ENCODE measurements at regions not wholly inside any gene's neighbourhood (a gene's known extent, or its start where the extent isn't known, plus 50 kb on each side); places are given as distances from the start of the nearest gene placed in this dataset.

DNA sequence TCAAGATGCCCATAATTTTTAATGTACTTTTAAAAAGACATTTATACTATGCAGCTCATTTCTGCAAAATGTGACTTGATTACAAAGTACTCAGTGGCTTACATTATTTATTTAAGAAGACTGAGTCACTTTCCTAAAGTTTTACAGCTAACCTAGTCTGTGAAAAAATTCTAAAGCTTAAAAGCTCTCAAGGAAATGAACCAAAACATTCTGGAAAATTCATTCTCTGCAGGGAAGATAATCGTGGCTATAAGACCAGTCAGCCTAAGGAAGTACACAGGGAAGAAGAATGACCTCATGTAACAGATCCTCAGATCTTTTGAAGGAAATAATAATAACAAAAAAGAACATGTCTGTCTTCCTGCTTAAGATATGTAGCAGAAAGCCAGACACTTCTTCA lies 232.1 kb upstream of the STK17B start:
- no peak for DNase-seq

DNA sequence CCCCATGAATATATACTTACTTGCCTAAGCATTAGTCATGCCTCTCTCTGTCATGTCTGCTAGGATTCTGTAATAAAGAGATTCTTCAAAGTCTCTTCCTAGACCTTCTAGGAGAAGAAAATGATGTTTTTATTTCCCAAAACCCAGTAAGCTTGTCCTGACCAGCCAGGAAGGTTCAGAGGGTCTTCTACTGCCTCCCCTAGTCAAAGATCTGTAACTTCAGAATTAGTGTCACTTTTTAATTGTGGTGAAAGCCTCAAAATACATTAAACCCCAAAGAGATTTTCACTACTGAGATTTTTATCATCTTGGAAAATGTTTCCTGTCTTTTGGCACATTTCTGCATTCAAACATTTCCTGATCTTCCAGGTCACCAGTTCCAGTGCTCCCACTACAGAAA lies 232.9 kb upstream of the STK17B start:
- no peak for DNase-seq

DNA sequence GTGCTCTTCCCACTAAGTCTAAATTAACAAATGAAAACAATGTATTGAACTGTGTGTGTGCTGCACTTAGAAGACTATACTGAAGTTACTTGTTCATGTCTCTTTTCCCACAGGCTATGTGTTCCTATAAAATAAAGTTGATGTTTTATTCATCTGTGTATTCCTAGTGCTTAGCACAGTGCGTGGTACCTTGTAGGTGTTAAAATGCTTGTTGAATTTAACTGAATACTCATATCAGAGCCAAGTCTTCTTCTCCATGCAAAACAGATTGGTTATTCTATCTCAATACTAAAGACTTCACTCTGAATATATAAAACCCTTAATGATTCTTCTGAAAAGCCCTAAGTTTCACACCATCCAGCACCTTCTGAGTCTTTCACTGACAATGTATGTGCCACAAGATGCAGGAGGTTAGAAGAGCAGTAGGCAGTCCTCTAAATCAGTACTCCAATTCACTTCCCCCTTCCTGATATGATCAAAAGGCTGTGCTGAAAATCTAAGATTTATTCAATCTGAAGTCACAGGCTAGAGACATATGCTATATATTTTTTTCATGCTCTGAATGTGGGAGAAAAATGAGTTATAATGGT lies 231.7 kb upstream of the CCDC150 start:
- no peak for DNase-seq

DNA sequence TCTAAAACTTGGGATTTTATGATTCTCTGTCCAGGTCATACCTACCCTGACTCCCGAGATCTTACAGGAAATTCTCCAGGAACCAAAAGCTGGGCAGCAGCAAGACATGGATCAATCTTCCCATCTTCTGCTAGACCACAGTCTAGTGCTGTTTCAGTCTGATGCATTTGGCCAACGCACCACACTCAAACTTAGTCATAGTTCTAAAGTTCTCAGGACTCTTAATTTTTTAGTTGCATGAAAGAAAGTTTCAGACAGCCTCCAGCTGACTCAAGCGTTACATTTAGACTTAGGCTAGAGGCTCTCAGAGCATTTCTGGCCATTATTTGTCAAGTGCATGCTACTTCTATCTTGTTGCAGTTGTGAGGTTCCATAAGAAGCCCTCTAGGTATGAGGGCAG lies 230.1 kb upstream of the CCDC150 start:
- DNase-seq = no peak

DNA sequence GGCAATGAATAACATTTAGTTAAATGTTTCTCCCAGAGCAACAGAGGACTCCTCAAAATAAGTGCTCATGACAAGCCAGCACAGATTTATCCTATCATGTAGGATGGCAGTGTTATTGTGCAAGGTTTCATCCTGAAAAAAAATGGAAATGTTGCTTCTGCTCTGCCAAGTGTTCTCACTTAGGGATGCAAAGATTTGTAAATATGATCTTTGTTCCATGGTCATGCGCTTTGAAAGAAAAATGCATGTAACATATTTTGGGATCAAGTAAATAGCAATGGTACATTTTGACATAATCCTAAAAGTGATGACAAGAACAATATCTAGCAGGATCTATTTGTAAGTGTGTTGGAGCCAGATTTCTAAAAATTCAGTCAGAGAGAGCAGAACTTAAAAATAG lies 229.5 kb upstream of the CCDC150 start:
- no peak for DNase-seq

DNA sequence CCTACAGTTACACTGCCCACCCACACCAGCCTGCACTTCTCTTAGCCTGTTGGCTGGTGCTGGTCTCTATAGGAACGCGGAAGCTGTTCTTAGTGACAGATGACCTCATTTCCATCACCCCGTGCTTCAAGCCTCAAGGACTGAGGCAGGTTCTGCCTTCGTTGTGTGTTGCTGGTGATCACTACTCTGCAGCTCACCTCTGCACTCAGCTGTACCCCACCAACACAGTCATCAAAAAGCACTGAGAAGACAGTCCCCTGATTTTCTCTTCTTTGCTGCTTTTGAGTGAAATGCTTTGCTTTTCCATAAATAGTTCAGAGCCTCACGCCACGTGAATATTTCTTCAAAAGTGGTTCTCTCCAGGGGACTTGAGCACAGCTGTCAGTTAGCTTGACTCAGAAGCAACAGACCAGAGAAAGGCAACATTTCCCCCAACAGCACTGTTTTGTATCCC lies 225.7 kb upstream of the CCDC150 start:
- no peak for DNase-seq

DNA sequence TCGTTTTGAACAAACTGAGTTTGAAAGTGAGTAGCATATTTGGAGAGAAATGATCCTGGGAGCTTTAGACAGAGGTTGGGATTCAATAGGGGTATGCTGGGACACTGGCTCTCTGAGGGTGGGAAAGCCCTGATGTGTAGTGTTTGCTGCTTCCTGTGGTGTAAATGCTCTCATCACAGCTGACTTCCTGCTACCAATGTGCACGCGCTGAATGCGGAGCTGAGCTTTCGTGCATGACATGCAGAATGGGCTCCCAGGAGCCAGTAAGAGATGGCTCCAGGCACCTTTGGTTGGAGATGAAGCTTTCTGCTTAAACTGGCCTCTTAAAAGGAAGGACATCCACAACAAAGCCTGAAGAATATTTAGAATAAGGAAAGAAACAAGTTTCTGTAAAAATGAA lies 224.1 kb upstream of the CCDC150 start:
- DNase-seq = no peak

DNA sequence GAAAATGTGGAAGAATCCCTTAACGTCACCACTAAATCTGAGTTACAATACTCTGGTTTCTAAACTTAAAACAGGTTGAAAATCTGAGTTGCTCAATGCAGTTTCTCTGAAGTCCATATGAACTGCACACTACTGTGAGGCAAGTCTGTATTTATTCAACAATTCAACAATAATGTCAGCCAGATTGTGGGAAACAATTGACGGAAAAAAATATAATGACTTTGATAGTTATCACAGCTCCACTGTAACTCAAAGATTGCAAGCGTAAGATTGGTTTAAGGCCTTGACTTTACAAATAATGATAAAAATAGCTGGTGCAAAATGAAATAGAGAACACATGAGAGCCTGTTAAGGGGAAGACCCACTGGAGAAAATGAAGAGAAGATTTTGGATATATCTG lies 219.4 kb upstream of the CCDC150 start:
- no peak for DNase-seq

DNA sequence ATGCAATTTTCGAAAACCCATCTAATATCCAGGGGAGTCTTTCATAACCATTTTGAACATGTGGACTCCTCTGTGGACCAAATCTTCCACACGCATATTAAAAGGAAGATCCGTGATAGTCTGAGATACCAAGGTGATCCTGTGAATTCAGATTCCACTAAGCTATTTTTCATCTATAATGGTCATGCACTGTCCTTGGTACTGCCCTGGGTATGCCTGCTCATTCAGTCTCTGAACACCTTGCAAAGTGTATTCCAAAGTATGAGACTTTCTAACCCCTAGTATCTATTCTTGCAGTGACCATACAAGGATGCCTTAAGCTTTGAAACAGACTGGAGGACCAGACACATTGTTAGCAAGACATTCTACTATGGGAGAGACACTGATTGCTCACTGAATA lies 217.6 kb upstream of the CCDC150 start:
- no peak for DNase-seq

DNA sequence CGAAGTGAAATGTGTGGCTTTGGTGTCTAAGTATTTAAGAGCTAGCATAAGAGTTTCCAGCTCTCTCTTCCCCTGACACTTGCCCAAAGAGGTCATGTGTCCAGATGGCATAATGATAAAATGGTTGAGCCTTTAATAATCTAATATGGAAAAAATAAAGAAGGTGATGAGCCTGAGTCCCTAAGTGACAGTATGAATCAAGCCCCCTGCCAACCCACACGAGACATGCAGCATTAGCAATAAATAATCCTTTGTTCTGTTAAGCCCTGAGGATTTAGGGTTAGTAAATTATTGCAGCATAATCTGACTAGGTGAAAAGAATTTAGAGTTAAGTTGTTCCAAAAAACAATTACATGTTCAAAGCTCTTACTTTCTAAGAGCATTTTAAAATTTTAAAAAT lies 217.2 kb upstream of the CCDC150 start:
- DNase-seq = no peak

DNA sequence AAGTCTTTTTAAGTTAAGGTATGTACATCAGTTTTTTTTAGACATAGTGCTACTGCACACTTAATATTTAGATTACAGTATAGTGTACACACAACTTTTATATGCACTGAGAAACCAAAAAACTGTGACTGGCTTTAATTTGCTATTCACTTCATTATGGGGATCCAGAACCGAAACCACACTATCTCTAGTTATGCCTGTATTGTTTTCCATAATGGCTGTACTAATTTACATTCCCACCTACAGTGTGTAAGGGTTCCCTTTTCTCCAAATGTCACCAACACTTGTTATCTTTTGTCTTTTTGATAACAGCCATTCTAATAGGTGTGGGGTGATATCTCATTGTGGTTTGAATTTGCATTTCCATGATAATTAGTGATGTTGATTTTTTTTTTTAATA lies 213.4 kb upstream of the CCDC150 start:
- DNase-seq = no peak

DNA sequence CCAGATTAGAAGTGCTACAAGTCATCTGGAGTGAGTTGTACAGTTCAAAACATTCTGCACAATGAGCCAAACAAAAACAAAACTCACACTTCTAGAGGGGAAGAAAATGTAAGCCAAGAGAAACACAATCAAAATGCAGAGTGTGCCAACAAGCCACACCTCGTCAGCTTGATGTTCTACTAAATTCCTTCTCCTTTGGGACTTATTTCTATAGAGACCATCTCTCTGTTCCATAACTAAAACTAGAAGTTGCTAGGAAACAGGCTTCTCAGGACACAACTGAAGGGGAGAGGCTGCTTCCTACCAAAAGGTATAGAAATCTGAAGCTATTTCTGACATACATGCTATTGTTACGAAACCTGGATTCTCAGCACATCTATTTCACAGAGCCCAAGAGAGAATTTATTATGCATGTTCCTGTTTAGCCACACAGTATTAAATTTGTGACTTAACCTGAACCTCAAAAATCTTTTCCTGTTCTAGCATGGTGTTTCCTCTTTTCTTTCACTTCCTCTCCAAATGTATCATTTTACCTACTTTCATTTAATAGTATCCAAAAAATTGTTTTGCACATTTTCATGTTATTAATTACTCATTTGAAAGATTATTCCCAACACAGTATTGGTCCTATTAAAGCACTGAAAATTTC lies 211.4 kb upstream of the CCDC150 start:
- no peak for DNase-seq

DNA sequence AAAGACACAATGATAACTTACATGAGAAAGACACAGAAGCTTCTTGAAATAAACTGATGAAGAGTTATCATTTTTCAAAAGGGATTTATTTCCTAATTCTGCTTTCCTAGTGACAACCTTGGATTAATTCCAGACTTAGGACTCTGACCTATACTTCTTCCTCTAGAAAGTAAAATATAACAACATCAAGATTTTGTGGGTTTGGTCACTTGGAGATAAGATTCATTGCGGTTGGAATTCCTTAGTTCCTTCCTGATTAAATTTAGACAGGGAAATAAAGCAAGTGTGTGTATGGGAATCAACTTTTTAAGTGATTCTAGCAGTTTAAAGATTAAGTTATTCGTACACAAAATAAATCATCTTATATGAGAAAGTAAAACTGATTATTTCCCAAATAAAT lies 208.4 kb upstream of the CCDC150 start:
- no peak for DNase-seq

DNA sequence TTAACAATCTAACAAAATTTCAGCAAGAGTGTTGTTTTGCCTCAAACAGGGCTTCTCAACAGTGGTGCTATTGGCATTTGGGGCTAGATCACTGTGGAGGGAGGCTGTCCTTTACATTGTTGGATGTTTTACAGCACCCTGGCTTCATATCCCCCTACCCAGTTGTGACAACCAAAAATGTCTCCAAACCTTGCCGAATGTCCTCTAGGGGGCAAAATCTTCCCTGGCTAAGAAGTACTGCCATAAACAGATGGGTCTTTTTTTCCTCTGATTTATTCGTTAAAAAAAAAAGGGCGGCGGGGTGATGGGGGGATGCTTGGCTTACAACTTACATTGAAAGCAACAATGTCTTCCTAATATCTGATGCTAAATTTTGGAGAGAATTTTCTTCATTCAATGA lies 207.6 kb upstream of the CCDC150 start:
- DNase-seq = no peak

DNA sequence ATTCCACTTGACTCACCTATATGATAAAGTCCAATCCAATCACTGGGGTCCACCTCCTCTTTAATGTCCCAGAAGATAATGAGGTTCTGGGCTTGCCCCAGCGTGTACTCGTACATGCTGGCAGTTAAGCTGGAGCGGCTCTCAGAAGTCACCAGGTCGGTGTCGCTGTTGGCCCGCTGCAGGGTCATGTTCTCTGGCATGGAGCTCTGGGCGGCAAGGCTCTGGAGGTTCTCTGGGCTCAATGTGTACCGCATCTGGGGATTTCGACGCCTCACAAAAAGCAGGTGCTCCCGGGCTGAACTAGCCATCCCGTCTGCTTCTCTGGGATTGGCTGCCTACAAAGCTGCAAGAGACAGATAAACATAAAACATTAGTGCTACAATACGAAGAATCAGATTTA lies 206.4 kb upstream of the CCDC150 start:
- no peak for DNase-seq

DNA sequence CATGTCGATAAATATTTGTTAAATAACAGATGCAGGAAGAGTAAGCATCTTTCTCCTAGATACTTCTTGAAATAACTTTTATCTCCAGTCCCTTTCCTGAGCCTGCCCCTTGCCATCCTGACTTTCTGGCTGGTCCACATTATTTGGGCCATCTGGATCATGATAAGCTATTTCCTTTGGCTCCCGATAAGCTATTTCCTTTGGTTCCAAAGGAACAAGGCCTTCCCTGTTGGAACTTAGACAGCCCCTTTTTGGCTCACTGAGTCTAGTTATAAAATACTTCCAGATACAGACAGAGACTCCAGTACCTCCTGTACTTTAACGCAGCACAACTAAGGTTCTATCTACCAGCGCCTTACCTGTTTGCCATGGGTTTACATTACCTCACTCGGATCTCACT lies 205.3 kb upstream of the CCDC150 start:
- no peak for DNase-seq

DNA sequence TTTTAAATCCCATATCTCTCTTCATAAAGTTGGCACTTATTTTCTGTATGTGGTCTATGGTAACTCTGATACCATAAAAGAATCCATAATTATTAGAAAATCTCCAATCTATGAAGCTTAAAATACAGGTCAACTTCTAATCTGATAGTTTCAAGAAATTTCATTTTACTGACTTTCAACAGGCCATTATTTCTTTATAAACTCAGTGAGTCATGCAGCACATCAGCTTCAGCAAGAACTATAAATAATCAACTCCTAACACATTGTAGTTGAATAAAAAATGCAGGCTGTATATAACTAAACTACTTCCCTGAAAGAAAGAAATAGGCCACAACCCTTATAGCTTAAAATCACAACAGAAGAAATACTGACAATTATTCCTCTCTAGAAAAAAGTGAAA lies 204.3 kb upstream of the CCDC150 start:
- DNase-seq = no peak

DNA sequence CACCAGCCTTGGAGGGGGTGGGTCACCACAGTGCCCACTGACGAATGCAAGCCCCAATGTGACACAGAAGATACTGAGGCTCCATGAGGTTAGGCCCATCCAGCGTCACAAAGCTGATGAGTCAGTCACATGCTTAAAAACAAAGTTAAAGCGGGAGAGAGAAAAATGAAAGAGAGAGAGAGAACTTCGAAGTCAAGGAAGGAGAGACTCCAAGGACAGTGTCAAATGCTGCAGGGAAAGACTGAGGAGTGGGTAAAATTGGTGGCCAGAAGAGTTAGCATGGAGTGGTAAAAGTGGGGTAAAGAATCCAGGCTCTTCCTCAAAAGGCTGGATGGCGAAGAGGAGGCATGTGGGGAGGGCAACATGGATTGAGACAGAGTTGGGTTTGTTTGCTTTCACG lies 201.9 kb upstream of the CCDC150 start:
- no peak for DNase-seq

DNA sequence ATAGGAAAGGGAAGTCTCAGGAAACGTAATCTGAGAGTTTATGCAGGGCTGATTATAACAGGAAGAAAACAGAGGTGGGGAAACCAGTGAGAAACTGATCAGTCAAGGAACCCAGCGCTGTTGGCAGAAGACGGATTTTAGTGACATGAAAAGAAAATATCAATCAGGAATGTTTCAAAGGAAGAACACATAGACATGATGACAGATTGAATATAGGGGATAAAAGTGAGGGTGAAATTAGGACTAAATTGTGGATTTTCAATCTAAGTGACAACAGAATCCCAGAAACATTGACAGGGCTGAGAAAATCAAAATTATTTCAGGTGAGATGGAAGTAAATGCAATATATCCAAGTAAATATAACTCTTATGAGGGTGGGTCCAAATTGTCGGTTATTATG lies 199.8 kb upstream of the CCDC150 start:
- DNase-seq = no peak

DNA sequence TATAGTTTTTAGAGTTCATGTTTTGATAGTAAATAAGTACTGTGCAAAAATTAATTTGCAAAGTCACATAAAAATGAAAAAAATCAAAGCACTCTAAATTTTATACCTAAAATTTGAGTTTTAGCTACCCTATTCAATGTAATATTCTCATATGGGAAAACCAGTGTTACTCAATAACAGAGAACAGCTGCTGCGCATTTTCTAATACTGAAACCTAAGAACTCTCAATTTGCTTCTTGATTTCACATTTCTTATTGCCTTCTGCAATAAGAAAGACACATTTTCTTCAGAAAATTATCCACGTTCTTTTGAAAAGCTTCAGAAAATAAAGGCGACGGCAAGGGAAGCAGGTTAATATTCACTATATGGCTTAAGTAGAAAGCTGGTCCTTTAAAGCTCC lies 199.1 kb upstream of the CCDC150 start:
- no peak for DNase-seq

DNA sequence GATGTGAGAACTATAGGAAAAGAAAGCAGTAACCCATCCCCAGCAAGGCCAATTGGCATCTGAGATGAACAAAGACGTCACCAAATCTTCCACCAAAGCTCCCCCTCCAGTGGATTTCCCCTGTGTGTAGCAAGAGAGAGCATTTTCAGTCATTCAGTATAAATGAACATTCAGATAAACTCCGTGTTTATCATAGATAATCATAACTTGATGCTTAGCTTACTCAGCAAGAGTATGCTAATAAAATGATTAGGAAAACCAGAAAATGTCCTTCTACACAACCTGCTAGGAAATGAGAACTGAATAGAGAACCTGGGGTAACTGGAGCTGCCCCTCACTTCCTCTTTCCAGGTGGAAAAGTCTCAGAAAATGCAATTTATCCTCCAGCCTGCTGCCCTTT lies 198.0 kb upstream of the CCDC150 start:
- no peak for DNase-seq

DNA sequence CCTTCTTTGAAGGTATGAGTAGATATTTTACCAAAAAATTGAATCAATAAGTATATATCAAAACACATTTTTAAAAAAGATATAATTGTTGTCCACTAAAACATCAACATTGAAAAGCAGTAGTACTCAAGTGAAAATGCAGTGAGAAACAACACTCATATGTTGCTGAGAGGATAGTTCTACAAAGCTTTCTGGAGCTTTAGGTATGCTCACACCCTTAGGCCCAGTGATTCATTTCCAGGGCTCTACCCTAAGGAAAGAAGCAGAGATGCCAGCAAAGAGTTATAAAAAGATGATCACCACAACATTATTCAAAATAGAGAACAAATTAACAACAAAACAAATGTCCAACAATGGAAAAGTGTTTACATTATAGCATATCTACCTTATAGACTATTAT lies 197.3 kb upstream of the CCDC150 start:
- no peak for DNase-seq

DNA sequence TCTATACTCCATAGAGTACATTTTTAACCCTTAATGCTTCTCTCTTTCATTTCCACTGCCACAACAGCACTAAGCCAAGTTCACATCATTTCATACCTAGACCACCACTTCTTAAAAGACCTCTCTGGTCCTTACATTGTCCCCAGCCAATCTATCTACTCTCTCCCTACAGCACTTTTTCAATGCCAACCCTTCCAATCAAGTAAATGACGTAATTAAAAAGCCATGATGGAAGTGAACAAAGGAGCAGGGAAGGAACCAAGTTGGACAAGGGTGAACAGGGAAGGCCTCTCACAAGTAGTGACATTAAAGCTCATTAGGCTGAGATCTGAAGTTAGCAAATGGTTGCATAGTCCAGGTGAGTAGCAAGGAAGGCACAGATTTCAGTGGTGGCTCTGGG lies 195.1 kb upstream of the CCDC150 start:
- no peak for DNase-seq

DNA sequence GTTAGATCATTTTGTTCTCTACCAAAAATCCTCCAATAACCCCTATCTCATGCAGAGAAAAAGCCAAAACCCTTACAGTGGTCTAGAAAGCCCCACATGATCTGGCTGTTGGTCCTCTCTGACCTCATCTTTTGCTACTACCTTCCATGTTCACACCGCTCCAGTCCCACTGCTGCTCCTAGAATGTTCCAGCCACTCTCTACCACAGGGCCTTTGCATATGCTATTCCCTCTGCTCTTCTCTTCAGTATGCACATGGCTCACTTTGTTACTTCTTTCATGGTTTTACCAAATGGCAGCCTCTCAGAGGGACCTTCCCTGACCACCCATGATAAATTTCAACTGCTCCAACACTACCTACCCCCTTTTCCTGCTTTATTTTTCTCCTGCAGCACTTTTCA lies 193.5 kb upstream of the CCDC150 start:
- DNase-seq = no peak

DNA sequence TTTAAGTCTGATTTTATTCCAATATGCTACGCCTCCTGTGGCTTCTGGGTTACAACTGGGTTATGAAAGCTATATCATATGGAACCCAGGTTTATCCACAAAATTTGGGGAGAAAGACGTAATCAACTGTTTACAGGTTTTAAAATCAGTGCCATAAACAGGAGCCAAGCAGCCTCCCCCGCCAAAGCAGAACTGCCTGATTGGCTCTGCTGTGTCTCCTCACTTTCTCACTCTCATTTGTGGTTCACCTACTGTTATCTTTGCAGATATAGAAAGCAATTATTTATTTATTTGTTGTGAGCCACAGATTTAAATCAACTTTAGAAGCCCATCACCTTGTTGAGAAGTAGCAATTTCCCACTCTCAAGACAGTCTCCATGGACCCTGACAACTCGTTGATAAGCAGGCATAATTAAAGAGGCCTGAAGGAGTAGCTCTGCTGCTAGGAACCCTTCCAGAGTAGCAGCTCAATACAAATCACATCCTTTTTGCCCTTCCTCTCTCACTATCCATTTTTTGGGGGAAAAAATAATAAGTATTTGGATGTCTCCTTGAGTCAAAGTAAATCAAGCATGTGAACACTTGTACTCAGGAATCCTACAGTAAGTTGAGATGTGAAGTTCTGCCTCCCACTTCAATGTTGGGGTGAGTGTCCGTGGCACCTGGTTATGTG lies 191.0 kb upstream of the CCDC150 start:
- DNase-seq = no peak

Measured in activated CD8-positive, alpha-beta memory T cell treated with anti-CD3 and anti-CD28 coated beads, Interleukin-2, amount 50 U/mL, for 4 hours (primary cell).